ENCODE measurements at regions not wholly inside any gene's neighbourhood (a gene's known extent, or its start where the extent isn't known, plus 50 kb on each side); places are given as distances from the start of the nearest gene placed in this dataset.

GRCh38 chr16:79728048-79728922 lies 127.7 kb upstream of the MAF start:
- Histone ChIP-seq H3K27me3 (replicated peaks; ENCODE audit: control insufficient read depth, insufficient read depth, low read length) (no peaks in the 10 kb centered on the region), H3K36me3 (ENCODE audit: control insufficient read depth, insufficient read depth, low read length) (no peaks in the 10 kb centered on the region), H3K4me1 (peaks cover 18% of the 10 kb centered on the region), H3K4me3 (ENCODE audit: low read depth, low read length) (no peak overlapping the region), H3K9me3 (no peaks in the 10 kb centered on the region)
- intact Hi-C loops (cut with micrococcal nuclease; ENCODE audit: unreplicated experiment) = no loop called here
- POLR2A ChIA-PET = no interaction called here
- Mint-ChIP-seq H3K27ac (ENCODE audit: unreplicated experiment) (no peak overlapping the region), H3K36me3 (ENCODE audit: insufficient read depth, unreplicated experiment) (no peaks in the 10 kb centered on the region), H3K4me3 (ENCODE audit: unreplicated experiment) (no peak overlapping the region), H3K27me3 (ENCODE audit: insufficient read depth, unreplicated experiment) (no peaks in the 10 kb centered on the region), H3K9me3 (ENCODE audit: unreplicated experiment) (peaks cover 14% of the 10 kb centered on the region), H3K4me1 (ENCODE audit: low read depth, unreplicated experiment) (no peaks in the 10 kb centered on the region)
- DNase-seq = no peak
- CTCF ChIA-PET = no interaction called here
- BruUV-seq (replicated peaks) = no TSS peak
- TF ChIP-seq, protein P1, sequence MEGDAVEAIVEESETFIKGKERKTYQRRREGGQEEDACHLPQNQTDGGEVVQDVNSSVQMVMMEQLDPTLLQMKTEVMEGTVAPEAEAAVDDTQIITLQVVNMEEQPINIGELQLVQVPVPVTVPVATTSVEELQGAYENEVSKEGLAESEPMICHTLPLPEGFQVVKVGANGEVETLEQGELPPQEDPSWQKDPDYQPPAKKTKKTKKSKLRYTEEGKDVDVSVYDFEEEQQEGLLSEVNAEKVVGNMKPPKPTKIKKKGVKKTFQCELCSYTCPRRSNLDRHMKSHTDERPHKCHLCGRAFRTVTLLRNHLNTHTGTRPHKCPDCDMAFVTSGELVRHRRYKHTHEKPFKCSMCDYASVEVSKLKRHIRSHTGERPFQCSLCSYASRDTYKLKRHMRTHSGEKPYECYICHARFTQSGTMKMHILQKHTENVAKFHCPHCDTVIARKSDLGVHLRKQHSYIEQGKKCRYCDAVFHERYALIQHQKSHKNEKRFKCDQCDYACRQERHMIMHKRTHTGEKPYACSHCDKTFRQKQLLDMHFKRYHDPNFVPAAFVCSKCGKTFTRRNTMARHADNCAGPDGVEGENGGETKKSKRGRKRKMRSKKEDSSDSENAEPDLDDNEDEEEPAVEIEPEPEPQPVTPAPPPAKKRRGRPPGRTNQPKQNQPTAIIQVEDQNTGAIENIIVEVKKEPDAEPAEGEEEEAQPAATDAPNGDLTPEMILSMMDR (IDR thresholded peaks at IDR 0.05; ENCODE audit: insufficient read depth in 1 of 2, low read depth in 1 of 2, low read length in 1 of 2, severe bottlenecking in 1 of 2, unreplicated experiment in 1 of 2) = no peak

GRCh38 chr16:79726902-79727301 lies 126.4 kb upstream of the MAF start:
- peaks cover 13% of the 10 kb centered on the region for H3K9me3 Mint-ChIP-seq (ENCODE audit: unreplicated experiment)
- no TSS peak for BruUV-seq (replicated peaks)
- H3K4me3 Mint-ChIP-seq (ENCODE audit: unreplicated experiment) = no peak overlapping the region
- no peaks in the 10 kb centered on the region for H3K36me3 ChIP-seq (ENCODE audit: control insufficient read depth, insufficient read depth, low read length)
- H3K27ac Mint-ChIP-seq (ENCODE audit: unreplicated experiment) = no peak overlapping the region
- no peaks in the 10 kb centered on the region for H3K36me3 Mint-ChIP-seq (ENCODE audit: insufficient read depth, unreplicated experiment)
- H3K27me3 Mint-ChIP-seq (ENCODE audit: insufficient read depth, unreplicated experiment) = no peaks in the 10 kb centered on the region
- no peak overlapping the region for H3K4me3 ChIP-seq (ENCODE audit: low read depth, low read length)
- no peaks in the 10 kb centered on the region for H3K4me1 Mint-ChIP-seq (ENCODE audit: low read depth, unreplicated experiment)
- TF ChIP-seq, protein P1 (IDR thresholded peaks at IDR 0.05; ENCODE audit: insufficient read depth in 1 of 2, low read depth in 1 of 2, low read length in 1 of 2, severe bottlenecking in 1 of 2, unreplicated experiment in 1 of 2) = no peak
- no peaks in the 10 kb centered on the region for H3K9me3 ChIP-seq
- DNase-seq = no peak
- intact Hi-C loops (cut with micrococcal nuclease; ENCODE audit: unreplicated experiment) = no loop called here
- ChIA-PET POLR2A (no interaction called here), CTCF (no interaction called here)
- H3K4me1 ChIP-seq = peaks cover 18% of the 10 kb centered on the region
- H3K27me3 ChIP-seq (replicated peaks; ENCODE audit: control insufficient read depth, insufficient read depth, low read length) = no peaks in the 10 kb centered on the region

GRCh38 chr16:79725051-79725450 lies 124.5 kb upstream of the MAF start:
- DNase-seq = no peak
- BruUV-seq (replicated peaks) = no TSS peak
- H3K4me3 ChIP-seq (ENCODE audit: low read depth, low read length) = no peak overlapping the region
- Mint-ChIP-seq H3K4me3 (ENCODE audit: unreplicated experiment) (no peak overlapping the region), H3K36me3 (ENCODE audit: insufficient read depth, unreplicated experiment) (no peaks in the 10 kb centered on the region), H3K9me3 (ENCODE audit: unreplicated experiment) (no peaks in the 10 kb centered on the region), H3K27me3 (ENCODE audit: insufficient read depth, unreplicated experiment) (no peaks in the 10 kb centered on the region), H3K4me1 (ENCODE audit: low read depth, unreplicated experiment) (no peaks in the 10 kb centered on the region), H3K27ac (ENCODE audit: unreplicated experiment) (no peak overlapping the region)
- intact Hi-C loops (cut with micrococcal nuclease; ENCODE audit: unreplicated experiment) = no loop called here
- peaks cover 18% of the 10 kb centered on the region for H3K4me1 ChIP-seq
- no peaks in the 10 kb centered on the region for H3K9me3 ChIP-seq
- no peaks in the 10 kb centered on the region for H3K36me3 ChIP-seq (ENCODE audit: control insufficient read depth, insufficient read depth, low read length)
- TF ChIP-seq, protein P1 (IDR thresholded peaks at IDR 0.05; ENCODE audit: insufficient read depth in 1 of 2, low read depth in 1 of 2, low read length in 1 of 2, severe bottlenecking in 1 of 2, unreplicated experiment in 1 of 2) = no peak
- CTCF ChIA-PET = no interaction called here
- H3K27me3 ChIP-seq (replicated peaks; ENCODE audit: control insufficient read depth, insufficient read depth, low read length) = no peaks in the 10 kb centered on the region
- POLR2A ChIA-PET = no interaction called here

Measured in Caco-2 (cell line).